PFSK-1 (cell line): ENCODE measurements at regions not wholly inside any gene's neighbourhood (a gene's known extent, or its start where the extent isn't known, plus 50 kb on each side); places are given as distances from the start of the nearest gene placed in this dataset.

Experiments
- FOXP2 ChIP-seq: optimal IDR thresholded peaks from 2 replicates; pipeline ENCODE3; 2011; ENCODE audit warnings: borderline replicate concordance, control low read depth, inconsistent platforms; ENCODE audit not compliant: insufficient read depth; ENCODE audit errors: extremely low read length, extremely low read depth
- POLR2AphosphoS5 ChIP-seq: IDR thresholded peaks from 2 replicates; pipeline ENCODE4 v1.6.1; 2012; ENCODE audit warnings: low read depth, mild to moderate bottlenecking, control low read depth, low read length, moderate library complexity
- REST ChIP-seq, 2 experiments: IDR thresholded peaks; 2 replicates each; pipeline versions ENCODE4 v1.6.1 to v1.8.0; 2011 to 2012; ENCODE audit warnings: low read depth in 2 of 2, low read length in 2 of 2, control low read depth in 1 of 2, inconsistent platforms in 1 of 2, mild to moderate bottlenecking in 1 of 2, moderate library complexity in 1 of 2; ENCODE audit not compliant: insufficient read depth in 1 of 2
- SIN3A ChIP-seq: IDR thresholded peaks from 2 replicates; pipeline ENCODE4 v1.6.1; 2012; ENCODE audit warnings: mild to moderate bottlenecking, low read length, moderate library complexity, borderline replicate concordance; ENCODE audit not compliant: insufficient read depth
- TAF1 ChIP-seq: IDR thresholded peaks from 2 replicates; pipeline ENCODE4 v1.6.1; 2012; ENCODE audit warnings: low read length, control low read depth, borderline replicate concordance; ENCODE audit not compliant: insufficient read depth

- TF ChIP-seq FOXP2 (no peak), SIN3A (no peak), POLR2AphosphoS5 (no peak), TAF1 (no peak), REST (IDR thresholded peaks at IDR 0.05; ENCODE audit: insufficient read depth in 1 of 2, low read depth in 2 of 2, low read length in 2 of 2) (no peak)
These were observed 431.2 kb downstream of the METTL15 start for GRCh38 chr11:28539239-28540030.
